Mesothelial cell of epicardium (in vitro differentiated cells): ENCODE measurements at regions not wholly inside any gene's neighbourhood (a gene's known extent, or its start where the extent isn't known, plus 50 kb on each side); places are given as distances from the start of the nearest gene placed in this dataset.

ENCODE experiments used
- DNase-seq, 2 experiments: peaks; one replicate each; pipeline ENCODE4 v3.0.0; 2021; ENCODE audit warnings: low spot score in 2 of 2; ENCODE audit not compliant: unreplicated experiment in 2 of 2
- H3K27ac Mint-ChIP-seq: 2 replicates; pipeline ENCODE4 v1.8.0; 2021; ENCODE audit warnings: mixed read lengths
- H3K27me3 Mint-ChIP-seq: 2 replicates; pipeline ENCODE4 v1.8.0; 2021; ENCODE audit warnings: low read depth, mixed read lengths
- H3K36me3 Mint-ChIP-seq: 2 replicates; pipeline ENCODE4 v1.8.0; 2021; ENCODE audit warnings: mixed read lengths
- H3K4me1 Mint-ChIP-seq: 2 replicates; pipeline ENCODE4 v1.8.0; 2021; ENCODE audit warnings: mixed read lengths
- H3K4me3 Mint-ChIP-seq: 2 replicates; pipeline ENCODE4 v1.8.0; 2021; ENCODE audit warnings: mild to moderate bottlenecking, moderate library complexity, mixed read lengths
- H3K9me3 Mint-ChIP-seq: 2 replicates; pipeline ENCODE4 v1.8.0; 2021; ENCODE audit warnings: mixed read lengths
- CTCF ChIP-seq: fragments of 200-600 bp; sonication (generic); IDR thresholded peaks from one replicate; pipeline ENCODE4 v1.5.0; 2021; ENCODE audit warnings: antibody characterized with exemption; ENCODE audit not compliant: unreplicated experiment

- no peaks in the 10 kb centered on the region for H3K36me3 Mint-ChIP-seq
- H3K4me3 Mint-ChIP-seq, result no peak overlapping the region
- no peak for TF ChIP-seq CTCF
- no peak overlapping the region for H3K27ac Mint-ChIP-seq
- peaks cover 79% of the 10 kb centered on the region for H3K27me3 Mint-ChIP-seq
- DNase-seq, result no peak
- H3K4me1 Mint-ChIP-seq, result no peaks in the 10 kb centered on the region
- H3K9me3 Mint-ChIP-seq, result no peaks in the 10 kb centered on the region
Measured at GRCh38 chr4:84441758-84442377, 57.2 kb downstream of the NKX6-1 start.

GRCh38 chr4:84439996-84440395 lies 59.1 kb downstream of the NKX6-1 start:
- H3K27ac Mint-ChIP-seq, result no peak overlapping the region
- no peak for TF ChIP-seq CTCF
- H3K9me3 Mint-ChIP-seq, result no peaks in the 10 kb centered on the region
- H3K27me3 Mint-ChIP-seq, result peaks cover 83% of the 10 kb centered on the region
- no peaks in the 10 kb centered on the region for H3K4me1 Mint-ChIP-seq
- no peak for DNase-seq
- H3K4me3 Mint-ChIP-seq, result no peak overlapping the region
- H3K36me3 Mint-ChIP-seq, result no peaks in the 10 kb centered on the region

GRCh38 chr4:84436812-84437211 lies 62.3 kb downstream of the NKX6-1 start:
- H3K9me3 Mint-ChIP-seq, result no peaks in the 10 kb centered on the region
- no peak for TF ChIP-seq CTCF
- H3K4me1 Mint-ChIP-seq, result no peaks in the 10 kb centered on the region
- H3K36me3 Mint-ChIP-seq, result no peaks in the 10 kb centered on the region
- peaks cover 74% of the 10 kb centered on the region for H3K27me3 Mint-ChIP-seq
- no peak for DNase-seq
- H3K4me3 Mint-ChIP-seq, result no peak overlapping the region
- no peak overlapping the region for H3K27ac Mint-ChIP-seq

GRCh38 chr4:84434344-84434743 lies 64.7 kb downstream of the NKX6-1 start:
- H3K36me3 Mint-ChIP-seq, result no peaks in the 10 kb centered on the region
- no peak for DNase-seq
- H3K27me3 Mint-ChIP-seq, result peaks cover 59% of the 10 kb centered on the region
- H3K27ac Mint-ChIP-seq, result no peak overlapping the region
- H3K9me3 Mint-ChIP-seq, result no peaks in the 10 kb centered on the region
- H3K4me3 Mint-ChIP-seq, result no peak overlapping the region
- TF ChIP-seq CTCF, result no peak
- H3K4me1 Mint-ChIP-seq, result no peaks in the 10 kb centered on the region

- H3K36me3 Mint-ChIP-seq, result no peaks in the 10 kb centered on the region
- H3K27me3 Mint-ChIP-seq, result peaks cover 54% of the 10 kb centered on the region
- no peak overlapping the region for H3K4me3 Mint-ChIP-seq
- H3K9me3 Mint-ChIP-seq, result no peaks in the 10 kb centered on the region
- TF ChIP-seq CTCF, result no peak
- H3K4me1 Mint-ChIP-seq, result no peaks in the 10 kb centered on the region
- no peak for DNase-seq
- H3K27ac Mint-ChIP-seq, result no peak overlapping the region
Measured at GRCh38 chr4:84433633-84434222, 65.4 kb downstream of the NKX6-1 start.
